NCI-H510A (cell line): ENCODE measurements at regions not wholly inside any gene's neighbourhood (a gene's known extent, or its start where the extent isn't known, plus 50 kb on each side); places are given as distances from the start of the nearest gene placed in this dataset.
"Not testable (repeated sequence)": the region's sequence is repeated elsewhere in the genome, so short reads cannot be mapped to it uniquely, and the experiment has no call there.

Experiments used
- DNase-seq: peaks from one replicate; lab custom pipeline; 2025; lab: John Stamatoyannopoulos, UW

- DNase-seq: no peak
These were observed 190.3 kb upstream of the TAB2 start for GRCh38 chr6:149127212-149127611.

DNA sequence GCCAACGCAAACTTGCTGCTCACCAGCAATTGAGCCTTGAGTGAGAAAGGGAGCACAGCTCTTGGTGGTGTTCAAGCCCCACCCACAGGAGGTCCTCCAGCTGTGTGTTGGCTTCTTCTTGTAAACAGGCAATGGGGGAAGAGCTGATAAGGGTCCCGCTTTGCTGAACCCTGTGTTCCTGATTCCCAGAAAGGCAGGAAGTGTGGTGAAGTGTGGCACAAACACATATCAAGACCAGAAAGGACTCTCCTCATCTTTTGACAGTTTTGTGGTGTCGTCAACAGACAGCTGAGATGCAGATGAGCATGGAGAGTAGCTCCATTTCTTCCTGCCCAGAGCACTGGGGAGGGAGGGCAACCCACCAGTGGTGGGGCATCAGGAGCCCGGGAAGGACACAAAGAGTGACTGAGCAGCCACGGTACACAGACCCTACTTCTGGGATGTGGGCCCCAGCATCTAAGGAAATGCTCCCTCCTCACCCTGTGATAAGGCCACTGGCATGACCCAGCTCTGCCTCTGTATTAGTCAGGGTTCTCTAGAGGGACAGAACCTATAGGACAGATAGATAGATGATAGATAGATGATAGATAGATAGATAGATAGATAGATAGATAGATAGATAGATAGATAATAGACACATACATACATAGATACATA is 188.9 kb upstream of the TAB2 start:
- DNase-seq: no peak

- DNase-seq: no peak
These were observed 188.0 kb upstream of the TAB2 start for GRCh38 chr6:149129371-149130077.

DNA sequence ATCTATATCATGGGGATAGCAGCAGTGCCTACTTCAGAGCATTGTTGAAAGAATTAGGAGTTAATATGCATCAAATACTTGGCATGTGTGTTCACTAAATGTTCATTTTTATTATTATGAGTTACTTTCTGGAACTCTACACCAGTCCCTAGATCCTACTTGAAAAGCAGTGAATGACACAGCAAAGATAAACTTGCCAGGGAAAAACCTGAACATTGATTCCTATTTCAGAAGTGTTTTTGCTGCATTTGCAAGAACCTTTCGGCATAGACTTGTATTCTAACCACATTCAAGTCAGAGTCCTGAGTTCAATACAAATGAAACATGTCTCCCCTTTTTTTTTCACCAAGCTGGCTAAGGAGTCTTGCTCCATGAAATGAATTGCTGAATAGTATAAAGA is 187.4 kb upstream of the TAB2 start:
- DNase-seq: no peak

DNA sequence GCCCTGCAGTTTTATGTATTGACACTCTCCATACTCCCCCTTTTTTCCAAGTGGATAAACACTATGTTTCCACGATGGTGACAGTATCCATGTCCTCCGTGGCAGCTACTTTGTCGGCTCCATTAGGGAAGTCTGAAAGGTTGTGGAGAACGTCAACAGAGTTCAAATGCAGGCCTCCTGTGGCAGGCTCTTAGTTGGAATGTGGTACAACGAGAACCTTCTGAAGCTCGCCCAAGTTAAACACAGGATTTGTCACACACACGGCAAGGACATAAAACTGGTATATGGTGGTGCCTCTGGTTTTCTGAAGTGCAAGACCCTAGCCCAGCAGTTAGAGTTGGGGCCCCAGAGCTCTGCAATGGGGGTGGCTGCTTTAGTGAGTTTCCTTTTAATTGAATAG is 187.0 kb upstream of the TAB2 start:
- DNase-seq: no peak

DNA sequence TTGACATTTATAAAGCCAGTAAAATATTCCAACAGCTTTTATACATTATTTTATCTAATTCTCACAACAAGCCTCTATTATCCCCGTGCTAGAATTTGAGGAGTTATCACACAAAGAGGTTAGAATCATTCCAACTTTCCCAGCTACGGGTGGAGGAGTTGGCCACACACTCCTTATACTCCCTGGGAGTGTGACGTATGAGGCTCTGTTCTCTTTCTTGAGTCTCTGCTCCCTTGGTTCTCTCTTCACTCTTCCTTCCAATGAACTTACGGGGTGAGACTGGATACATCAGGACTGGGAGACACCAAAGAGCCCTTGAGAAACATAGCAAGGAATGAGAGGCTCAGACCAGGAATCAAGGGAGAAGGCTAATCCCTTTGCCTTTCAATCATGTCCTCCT is 185.6 kb upstream of the TAB2 start:
- DNase-seq: no peak

GRCh38 chr6:149132336-149132735 is 185.2 kb upstream of the TAB2 start:
- DNase-seq: no peak

GRCh38 chr6:149134511-149134933 is 183.0 kb upstream of the TAB2 start:
- DNase-seq: no peak

- DNase-seq: no peak
These were observed 181.7 kb upstream of the TAB2 start for GRCh38 chr6:149135809-149136208.

GRCh38 chr6:149136273-149136912 is 181.1 kb upstream of the TAB2 start:
- DNase-seq: no peak

- DNase-seq: no peak
These were observed 180.6 kb upstream of the TAB2 start for GRCh38 chr6:149136913-149137286.

- no peak for DNase-seq
These were observed 179.9 kb upstream of the TAB2 start for GRCh38 chr6:149137594-149137993.

DNA sequence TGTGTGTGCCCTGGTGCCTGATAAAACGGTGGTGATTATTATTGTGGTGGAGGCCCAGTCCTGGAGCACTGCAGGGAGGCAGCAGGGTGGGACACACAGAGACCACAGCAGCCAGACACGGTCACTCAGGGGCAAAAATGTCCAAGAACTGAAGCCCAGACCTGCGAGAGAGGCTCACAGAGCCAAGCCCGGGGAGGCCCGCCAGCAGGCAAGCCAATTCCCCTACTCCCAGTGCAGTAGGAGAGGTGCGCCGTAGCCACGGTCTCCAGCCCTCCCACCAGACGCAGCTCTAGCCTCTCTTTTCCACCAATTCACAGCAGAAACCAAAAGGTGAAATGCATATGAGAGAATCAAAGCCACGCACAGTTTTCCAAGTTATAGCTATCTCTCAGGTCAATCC is 179.4 kb upstream of the TAB2 start:
- DNase-seq: no peak

GRCh38 chr6:149138699-149139294 is 178.7 kb upstream of the TAB2 start:
- DNase-seq: no peak

DNA sequence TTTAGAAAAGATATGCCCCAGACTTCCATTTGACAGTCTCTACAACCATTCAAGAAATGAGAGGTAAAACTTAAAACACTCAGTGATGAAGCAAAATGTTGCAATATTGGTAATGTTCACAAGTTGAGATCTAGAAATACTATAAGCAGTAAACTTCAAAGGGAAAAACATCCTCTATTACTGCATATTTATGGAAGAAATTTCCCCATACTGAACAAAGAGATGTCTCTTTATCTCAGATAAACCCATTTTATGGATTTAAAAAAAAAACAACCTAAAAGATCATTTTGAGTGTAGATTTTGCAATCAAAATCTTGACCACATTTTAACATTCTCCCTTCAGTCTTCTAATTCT is 177.8 kb upstream of the TAB2 start:
- no peak for DNase-seq

- DNase-seq: no peak
These were observed 177.2 kb upstream of the TAB2 start for GRCh38 chr6:149140137-149140909.

DNA sequence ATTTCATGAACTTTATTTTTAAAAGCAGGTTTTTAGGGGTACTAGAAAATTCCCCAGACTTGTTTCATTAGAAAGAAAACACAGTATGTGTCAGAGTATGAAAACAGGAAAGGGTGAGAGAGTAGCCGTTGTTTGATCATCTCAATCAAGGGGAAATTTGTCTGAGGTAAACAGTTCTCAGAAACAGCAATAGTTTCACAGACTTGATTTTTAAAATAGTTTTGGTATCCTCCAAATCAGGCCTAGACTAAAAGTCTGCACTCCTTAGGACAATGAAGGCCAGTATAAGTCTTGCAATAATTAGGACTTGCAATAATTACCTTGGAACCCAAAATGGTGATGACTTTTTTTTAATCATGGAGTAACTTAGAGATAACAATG is 176.6 kb upstream of the TAB2 start:
- no peak for DNase-seq

DNA sequence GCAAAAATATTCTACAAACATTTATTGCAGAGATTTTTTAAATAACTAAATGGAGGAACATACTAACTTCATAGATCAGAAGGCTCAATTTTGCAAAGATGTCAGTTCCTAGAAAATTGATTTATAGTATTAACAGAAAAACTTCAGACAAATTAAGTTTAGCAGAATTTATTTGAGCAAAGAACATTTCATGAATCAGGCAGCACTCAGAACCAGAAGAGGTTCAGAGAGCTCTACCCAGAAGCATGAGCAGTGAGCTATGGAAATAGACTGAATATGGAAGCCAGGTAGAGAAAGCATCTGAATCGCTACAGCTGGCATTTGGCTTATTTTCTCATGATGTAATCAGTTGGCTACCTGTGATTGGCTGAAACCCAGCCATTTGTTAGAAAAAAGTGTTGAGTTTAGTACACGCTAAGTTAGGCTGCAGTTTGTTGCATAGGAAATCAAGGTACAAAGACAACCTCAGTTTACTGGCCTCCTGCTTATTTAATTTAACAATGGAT is 174.5 kb upstream of the TAB2 start:
- no peak for DNase-seq

DNA sequence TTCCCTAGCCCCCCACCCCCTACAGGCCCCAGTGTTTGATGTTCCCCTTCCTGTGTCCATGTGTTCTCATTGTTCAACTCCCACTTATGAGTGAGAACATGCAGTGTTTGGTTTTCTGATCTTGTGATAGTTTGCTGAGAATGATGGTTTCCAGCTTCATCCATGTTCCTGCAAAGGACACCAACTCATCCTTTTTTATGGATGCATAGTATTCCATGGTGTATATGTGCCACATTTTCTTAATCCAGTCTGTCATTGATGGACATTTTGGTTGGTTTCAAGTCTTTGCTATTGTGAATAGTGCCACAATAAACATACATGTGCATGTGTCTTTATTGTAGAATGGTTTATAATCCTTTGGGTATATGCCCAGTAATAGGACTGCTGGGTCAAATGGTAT is 171.7 kb upstream of the TAB2 start:
- not testable (repeated sequence) for DNase-seq

DNA sequence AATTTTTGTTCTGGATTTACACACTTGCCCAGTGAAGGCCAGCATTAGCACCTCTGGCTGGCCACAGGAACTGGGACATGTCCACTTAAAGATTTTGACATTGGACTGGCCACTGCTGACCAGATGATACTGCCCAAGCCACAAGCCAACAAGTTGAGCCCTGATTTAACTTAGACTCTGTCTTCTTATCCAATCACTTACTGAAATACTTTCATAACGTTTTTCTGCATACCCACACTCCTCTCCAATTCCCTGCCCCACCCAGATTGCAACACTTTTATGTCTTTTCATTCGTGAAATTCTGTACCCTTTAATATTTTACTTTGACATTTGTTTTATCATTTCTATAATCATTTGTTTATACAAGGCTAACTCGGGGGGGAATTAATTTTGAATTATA is 170.3 kb upstream of the TAB2 start:
- DNase-seq: no peak

GRCh38 chr6:149147938-149148718 is 169.4 kb upstream of the TAB2 start:
- no peak for DNase-seq
